ENCODE measurements at regions not wholly inside any gene's neighbourhood (a gene's known extent, or its start where the extent isn't known, plus 50 kb on each side); places are given as distances from the start of the nearest gene placed in this dataset.
"Not testable (repeated sequence)": the region's sequence is repeated elsewhere in the genome, so short reads cannot be mapped to it uniquely, and the experiment has no call there.

- H3K4me1 ChIP-seq (ENCODE audit: insufficient read depth, low read length), result no peaks in the 10 kb centered on the region
- no peak overlapping the region for H3K4me3 ChIP-seq (ENCODE audit: low read length)
- H3K27me3 ChIP-seq (ENCODE audit: insufficient read depth, low read length), result no peaks in the 10 kb centered on the region
- peaks cover 5% of the 10 kb centered on the region for H3K9me3 ChIP-seq (ENCODE audit: low read depth, low read length)
These were observed 488.9 kb upstream of the PCDH10 start for GRCh38 chr4:132660181-132660580.

GRCh38 chr4:132662456-132662855, 486.6 kb upstream of the PCDH10 start:
- Histone ChIP-seq H3K4me3 (ENCODE audit: low read length) (no peak overlapping the region), H3K4me1 (ENCODE audit: insufficient read depth, low read length) (no peaks in the 10 kb centered on the region), H3K27me3 (ENCODE audit: insufficient read depth, low read length) (no peaks in the 10 kb centered on the region), H3K9me3 (ENCODE audit: low read depth, low read length) (no peaks in the 10 kb centered on the region)

GRCh38 chr4:132669786-132670185, 479.3 kb upstream of the PCDH10 start:
- Histone ChIP-seq H3K4me3 (ENCODE audit: low read length) (no peak overlapping the region), H3K4me1 (ENCODE audit: insufficient read depth, low read length) (no peaks in the 10 kb centered on the region), H3K27me3 (ENCODE audit: insufficient read depth, low read length) (no peaks in the 10 kb centered on the region), H3K9me3 (ENCODE audit: low read depth, low read length) (no peaks in the 10 kb centered on the region)

GRCh38 chr4:132670557-132670956, 478.5 kb upstream of the PCDH10 start:
- Histone ChIP-seq H3K4me1 (ENCODE audit: insufficient read depth, low read length) (no peaks in the 10 kb centered on the region), H3K9me3 (ENCODE audit: low read depth, low read length) (no peaks in the 10 kb centered on the region), H3K27me3 (ENCODE audit: insufficient read depth, low read length) (no peaks in the 10 kb centered on the region), H3K4me3 (ENCODE audit: low read length) (no peak overlapping the region)

GRCh38 chr4:132683957-132684356, 465.1 kb upstream of the PCDH10 start:
- Histone ChIP-seq H3K4me3 (ENCODE audit: low read length) (no peak overlapping the region), H3K9me3 (ENCODE audit: low read depth, low read length) (no peaks in the 10 kb centered on the region), H3K27me3 (ENCODE audit: insufficient read depth, low read length) (no peaks in the 10 kb centered on the region), H3K4me1 (ENCODE audit: insufficient read depth, low read length) (no peaks in the 10 kb centered on the region)

GRCh38 chr4:132691026-132691425, 458.1 kb upstream of the PCDH10 start:
- H3K4me1 ChIP-seq (ENCODE audit: insufficient read depth, low read length), result no peaks in the 10 kb centered on the region
- no peaks in the 10 kb centered on the region for H3K27me3 ChIP-seq (ENCODE audit: insufficient read depth, low read length)
- H3K4me3 ChIP-seq (ENCODE audit: low read length), result no peak overlapping the region
- peaks cover 2% of the 10 kb centered on the region for H3K9me3 ChIP-seq (ENCODE audit: low read depth, low read length)

- no peaks in the 10 kb centered on the region for H3K27me3 ChIP-seq (ENCODE audit: insufficient read depth, low read length)
- H3K9me3 ChIP-seq (ENCODE audit: low read depth, low read length), result peaks cover 7% of the 10 kb centered on the region
- H3K4me1 ChIP-seq (ENCODE audit: insufficient read depth, low read length), result no peaks in the 10 kb centered on the region
- H3K4me3 ChIP-seq (ENCODE audit: low read length), result no peak overlapping the region
These were observed 457.4 kb upstream of the PCDH10 start for GRCh38 chr4:132691668-132692067.

- H3K27me3 ChIP-seq (ENCODE audit: insufficient read depth, low read length), result no peaks in the 10 kb centered on the region
- peaks cover 7% of the 10 kb centered on the region for H3K9me3 ChIP-seq (ENCODE audit: low read depth, low read length)
- no peak overlapping the region for H3K4me3 ChIP-seq (ENCODE audit: low read length)
- no peaks in the 10 kb centered on the region for H3K4me1 ChIP-seq (ENCODE audit: insufficient read depth, low read length)
These were observed 454.3 kb upstream of the PCDH10 start for GRCh38 chr4:132694775-132695174.

GRCh38 chr4:132697505-132697904, 451.6 kb upstream of the PCDH10 start:
- H3K4me1 ChIP-seq (ENCODE audit: insufficient read depth, low read length); H3K27me3 ChIP-seq (ENCODE audit: insufficient read depth, low read length); H3K9me3 ChIP-seq (ENCODE audit: low read depth, low read length); H3K4me3 ChIP-seq (ENCODE audit: low read length): not testable (repeated sequence)

- Histone ChIP-seq H3K4me1 (ENCODE audit: insufficient read depth, low read length) (no peaks in the 10 kb centered on the region), H3K4me3 (ENCODE audit: low read length) (no peak overlapping the region), H3K9me3 (ENCODE audit: low read depth, low read length) (no peaks in the 10 kb centered on the region), H3K27me3 (ENCODE audit: insufficient read depth, low read length) (no peaks in the 10 kb centered on the region)
These were observed 441.1 kb upstream of the PCDH10 start for GRCh38 chr4:132707955-132708354.

- H3K4me3 ChIP-seq (ENCODE audit: low read length), result no peak overlapping the region
- no peaks in the 10 kb centered on the region for H3K9me3 ChIP-seq (ENCODE audit: low read depth, low read length)
- no peaks in the 10 kb centered on the region for H3K4me1 ChIP-seq (ENCODE audit: insufficient read depth, low read length)
- H3K27me3 ChIP-seq (ENCODE audit: insufficient read depth, low read length), result no peaks in the 10 kb centered on the region
These were observed 440.0 kb upstream of the PCDH10 start for GRCh38 chr4:132709056-132709455.

- no peaks in the 10 kb centered on the region for H3K4me1 ChIP-seq (ENCODE audit: insufficient read depth, low read length)
These were observed 438.1 kb upstream of the PCDH10 start for GRCh38 chr4:132710971-132711370.

GRCh38 chr4:132737344-132737743, 411.8 kb upstream of the PCDH10 start:
- Histone ChIP-seq H3K4me1 (ENCODE audit: insufficient read depth, low read length) (no peaks in the 10 kb centered on the region), H3K27me3 (ENCODE audit: insufficient read depth, low read length) (no peaks in the 10 kb centered on the region), H3K9me3 (ENCODE audit: low read depth, low read length) (no peaks in the 10 kb centered on the region), H3K4me3 (ENCODE audit: low read length) (no peak overlapping the region)

More at GRCh38 chr4:132710971-132711370, 438.1 kb upstream of the PCDH10 start:
- Histone ChIP-seq H3K27me3 (ENCODE audit: insufficient read depth, low read length) (no peaks in the 10 kb centered on the region), H3K4me3 (ENCODE audit: low read length) (no peak overlapping the region), H3K9me3 (ENCODE audit: low read depth, low read length) (no peaks in the 10 kb centered on the region)

GRCh38 chr4:132759199-132759780, 389.8 kb upstream of the PCDH10 start:
- Histone ChIP-seq H3K4me3 (ENCODE audit: low read length) (no peak overlapping the region), H3K27me3 (ENCODE audit: insufficient read depth, low read length) (no peaks in the 10 kb centered on the region), H3K4me1 (ENCODE audit: insufficient read depth, low read length) (no peaks in the 10 kb centered on the region), H3K9me3 (ENCODE audit: low read depth, low read length) (no peaks in the 10 kb centered on the region)

GRCh38 chr4:132763465-132763864, 385.6 kb upstream of the PCDH10 start:
- no peaks in the 10 kb centered on the region for H3K27me3 ChIP-seq (ENCODE audit: insufficient read depth, low read length)
- H3K4me1 ChIP-seq (ENCODE audit: insufficient read depth, low read length), result no peaks in the 10 kb centered on the region
- no peaks in the 10 kb centered on the region for H3K9me3 ChIP-seq (ENCODE audit: low read depth, low read length)
- no peak overlapping the region for H3K4me3 ChIP-seq (ENCODE audit: low read length)

GRCh38 chr4:132767901-132768300, 381.2 kb upstream of the PCDH10 start:
- H3K4me3 ChIP-seq (ENCODE audit: low read length), result no peak overlapping the region
- no peaks in the 10 kb centered on the region for H3K27me3 ChIP-seq (ENCODE audit: insufficient read depth, low read length)
- no peaks in the 10 kb centered on the region for H3K9me3 ChIP-seq (ENCODE audit: low read depth, low read length)
- H3K4me1 ChIP-seq (ENCODE audit: insufficient read depth, low read length), result no peaks in the 10 kb centered on the region
